ENCODE measurements at regions not wholly inside any gene's neighbourhood (a gene's known extent, or its start where the extent isn't known, plus 50 kb on each side); places are given as distances from the start of the nearest gene placed in this dataset.
A peak's percentile ranks its signal among the peaks of the same experiment; 100 is the strongest.

GRCh38 chr16:47892999-47893398, 262.8 kb downstream of the ABCC12 start:
- DNase-seq (ENCODE audit: extremely low read depth, low read depth), result no peak
- no peak overlapping the region for H3K4me3 ChIP-seq (replicated peaks; ENCODE audit: low read depth, low read length)
- no peak for TF ChIP-seq CTCF (IDR thresholded peaks at IDR 0.05; ENCODE audit: low read depth, low read length, missing control alignments)

GRCh38 chr16:47888734-47889133, 267.1 kb downstream of the ABCC12 start:
- no peak for TF ChIP-seq CTCF (IDR thresholded peaks at IDR 0.05; ENCODE audit: low read depth, low read length, missing control alignments)
- no peak for DNase-seq (ENCODE audit: extremely low read depth, low read depth)
- H3K4me3 ChIP-seq (replicated peaks; ENCODE audit: low read depth, low read length), result no peak overlapping the region

GRCh38 chr16:47888142-47888541, 267.7 kb downstream of the ABCC12 start:
- no peak overlapping the region for H3K4me3 ChIP-seq (replicated peaks; ENCODE audit: low read depth, low read length)
- TF ChIP-seq CTCF (IDR thresholded peaks at IDR 0.05; ENCODE audit: low read depth, low read length, missing control alignments), result no peak
- peak; percentile 9 for DNase-seq (ENCODE audit: extremely low read depth, low read depth)

GRCh38 chr16:47887496-47887895, 268.3 kb downstream of the ABCC12 start:
- H3K4me3 ChIP-seq (replicated peaks; ENCODE audit: low read depth, low read length), result no peak overlapping the region
- no peak for TF ChIP-seq CTCF (IDR thresholded peaks at IDR 0.05; ENCODE audit: low read depth, low read length, missing control alignments)
- DNase-seq (ENCODE audit: extremely low read depth, low read depth), result no peak

- no peak for TF ChIP-seq CTCF (IDR thresholded peaks at IDR 0.05; ENCODE audit: low read depth, low read length, missing control alignments)
- H3K4me3 ChIP-seq (replicated peaks; ENCODE audit: low read depth, low read length), result no peak overlapping the region
- no peak for DNase-seq (ENCODE audit: extremely low read depth, low read depth)
Measured at GRCh38 chr16:47886631-47887415, 269.0 kb downstream of the ABCC12 start.

- no peak for DNase-seq (ENCODE audit: extremely low read depth, low read depth)
- no peak for TF ChIP-seq CTCF (IDR thresholded peaks at IDR 0.05; ENCODE audit: low read depth, low read length, missing control alignments)
- no peak overlapping the region for H3K4me3 ChIP-seq (replicated peaks; ENCODE audit: low read depth, low read length)
Measured at GRCh38 chr16:47886139-47886538, 269.7 kb downstream of the ABCC12 start.

- no peak overlapping the region for H3K4me3 ChIP-seq (replicated peaks; ENCODE audit: low read depth, low read length)
- no peak for TF ChIP-seq CTCF (IDR thresholded peaks at IDR 0.05; ENCODE audit: low read depth, low read length, missing control alignments)
- DNase-seq (ENCODE audit: extremely low read depth, low read depth), result no peak
Measured at GRCh38 chr16:47885489-47885888, 270.3 kb downstream of the ABCC12 start.

All from HFF-Myc (cell line).